ENCODE measurements at regions not wholly inside any gene's neighbourhood (a gene's known extent, or its start where the extent isn't known, plus 50 kb on each side); places are given as distances from the start of the nearest gene placed in this dataset.
"Not testable (repeated sequence)": the region's sequence is repeated elsewhere in the genome, so short reads cannot be mapped to it uniquely, and the experiment has no call there.

DNA sequence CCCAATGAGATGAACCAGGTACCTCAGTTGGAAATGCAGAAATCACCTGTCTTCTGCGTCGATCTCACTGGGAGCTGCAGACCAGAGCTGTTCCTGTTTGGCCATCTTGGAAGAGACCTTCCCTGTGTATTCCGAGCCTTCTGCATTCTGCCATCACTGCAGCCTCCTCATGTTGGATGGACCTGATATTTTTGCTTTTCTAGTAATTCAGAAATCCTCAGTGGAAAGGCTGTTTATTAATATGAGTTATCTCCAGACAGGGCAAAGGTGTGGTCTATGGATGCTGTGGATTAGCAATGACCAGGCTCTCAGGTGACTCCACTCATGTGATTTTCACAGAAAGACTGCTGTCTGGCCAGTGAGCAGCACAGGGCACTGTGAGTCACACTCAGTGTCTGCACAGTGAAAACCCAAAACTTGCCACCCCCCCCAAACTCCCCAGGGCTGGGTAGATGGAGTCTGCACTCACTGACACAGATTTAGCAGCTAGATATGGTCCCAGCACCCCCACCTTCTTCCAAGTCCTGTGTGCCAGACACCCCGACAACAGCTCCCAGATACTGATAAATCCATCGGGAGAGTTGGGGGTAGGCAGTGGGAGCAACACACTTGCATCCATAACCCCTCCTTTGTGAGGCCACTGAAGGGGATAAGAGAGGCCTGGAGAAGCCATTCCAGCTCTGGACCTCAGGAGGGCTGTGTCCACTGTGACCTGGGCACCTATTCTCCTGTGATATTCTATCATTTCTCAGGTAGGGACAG, 75.2 kb upstream of the TOP3B start:
- DNase-seq (ENCODE audit: low read depth) = no peak

DNA sequence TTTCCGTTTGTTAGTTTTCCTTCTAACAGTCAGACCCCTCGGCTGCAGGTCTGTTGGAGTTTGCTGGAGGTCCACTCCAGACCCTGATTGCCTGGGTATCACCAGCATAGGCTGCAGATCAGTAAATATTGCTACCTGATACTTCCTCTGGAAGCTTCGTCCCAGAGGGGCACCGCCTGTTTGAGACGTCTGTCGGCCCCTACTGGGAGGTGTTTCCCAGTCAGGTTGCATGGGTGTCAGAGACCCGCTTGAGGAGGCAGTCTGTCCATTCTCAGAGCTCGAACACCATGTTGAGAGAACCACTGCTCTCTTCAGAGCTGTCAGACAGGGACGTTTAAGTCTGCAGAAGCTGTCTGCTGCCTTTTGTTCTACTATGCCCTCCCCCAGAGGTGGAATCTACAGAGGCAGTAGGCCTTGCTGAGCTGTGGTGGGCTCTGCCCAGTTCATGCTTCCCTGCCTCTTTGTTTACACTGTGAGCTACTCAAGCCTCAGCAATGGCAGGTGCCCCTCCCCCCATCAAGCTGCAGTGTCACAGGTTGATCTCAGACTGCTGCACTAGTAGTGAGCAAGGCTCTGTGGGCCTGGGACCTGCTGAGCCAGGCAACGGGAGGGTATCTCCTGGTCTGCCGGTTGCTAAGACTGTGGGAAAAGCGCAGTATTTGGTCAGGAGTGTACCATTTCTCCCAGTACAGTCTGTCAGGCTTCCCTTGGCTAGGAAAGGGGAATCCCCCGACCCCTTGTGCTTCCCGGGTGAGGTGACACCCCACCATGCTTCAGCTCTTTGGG, 74.4 kb upstream of the TOP3B start:
- DNase-seq (ENCODE audit: low read depth) = not testable (repeated sequence)

DNA sequence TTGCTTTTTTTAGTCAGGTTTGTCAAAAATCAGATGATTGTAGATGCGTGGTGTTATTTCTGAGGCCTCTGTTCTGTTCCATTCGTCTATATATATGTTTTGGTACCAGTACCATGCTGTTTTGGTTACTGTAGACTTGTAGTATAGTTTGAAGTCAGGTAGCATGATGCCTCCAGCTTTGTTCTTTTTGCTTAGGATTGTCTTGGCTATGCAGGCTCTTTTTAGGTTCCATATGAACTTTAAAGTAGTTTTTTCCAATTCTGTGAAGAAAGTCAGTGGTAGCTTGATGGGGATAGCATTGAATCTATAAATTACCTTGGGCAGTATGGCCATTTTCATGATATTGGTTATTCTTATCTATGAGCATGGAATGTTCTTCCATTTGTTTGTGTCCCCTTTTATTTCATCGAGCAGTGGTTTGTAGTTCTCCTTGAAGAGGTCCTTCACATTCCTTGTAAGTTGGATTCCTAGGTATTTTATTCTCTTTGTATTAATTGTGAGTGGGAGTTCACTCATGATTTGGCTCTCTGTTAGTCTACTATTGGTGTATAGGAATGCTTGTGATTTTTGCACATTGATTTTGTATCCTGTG, 70.1 kb upstream of the TOP3B start:
- not testable (repeated sequence) for DNase-seq (ENCODE audit: low read depth)

DNA sequence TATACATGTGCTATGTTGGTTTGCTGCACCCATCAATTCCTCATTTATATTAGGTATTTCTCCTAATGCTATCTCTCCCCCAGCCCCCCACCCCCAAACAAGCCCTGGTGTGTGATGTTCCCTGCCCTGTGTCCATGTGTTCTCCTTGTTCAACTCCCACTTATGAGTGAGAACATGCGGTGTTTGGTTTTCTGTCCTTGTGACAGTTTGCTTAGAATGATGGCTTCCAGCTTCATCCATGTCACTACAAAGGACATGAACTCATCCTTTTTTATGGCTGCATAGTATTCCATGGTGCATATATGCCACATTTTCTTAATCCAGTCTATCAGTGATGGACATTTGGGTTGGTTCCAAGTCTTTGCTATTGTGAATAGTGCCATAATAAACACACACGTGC, 68.4 kb upstream of the TOP3B start:
- not testable (repeated sequence) for DNase-seq (ENCODE audit: low read depth)

DNA sequence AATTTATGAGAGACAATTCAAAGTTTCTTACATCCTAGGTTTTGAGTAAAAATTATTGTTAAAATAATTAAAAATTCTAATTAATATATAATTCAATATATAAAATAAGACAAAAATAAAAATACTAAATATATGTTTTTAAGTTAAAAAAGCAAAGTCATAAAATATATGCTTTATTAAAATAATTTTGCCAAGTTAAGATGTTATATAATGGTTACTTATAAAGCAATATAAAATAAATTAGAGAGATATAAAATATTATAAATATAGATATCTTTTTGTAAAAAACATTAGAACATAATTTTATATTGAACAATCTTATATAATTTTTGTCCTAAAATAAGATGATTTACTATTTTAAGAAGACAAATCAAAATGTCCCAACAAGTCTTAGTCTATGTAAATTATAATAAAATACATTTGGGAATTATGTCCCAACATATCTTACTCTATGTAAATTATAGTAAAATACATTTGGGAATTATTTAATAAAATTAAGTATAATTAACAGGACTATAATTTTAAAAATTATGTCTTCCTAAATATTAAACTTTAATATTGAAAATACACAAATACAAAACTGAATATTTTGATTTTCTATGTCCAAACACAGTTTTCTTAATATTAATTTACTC, 67.7 kb upstream of the TOP3B start:
- DNase-seq (ENCODE audit: low read depth) = no peak

DNA sequence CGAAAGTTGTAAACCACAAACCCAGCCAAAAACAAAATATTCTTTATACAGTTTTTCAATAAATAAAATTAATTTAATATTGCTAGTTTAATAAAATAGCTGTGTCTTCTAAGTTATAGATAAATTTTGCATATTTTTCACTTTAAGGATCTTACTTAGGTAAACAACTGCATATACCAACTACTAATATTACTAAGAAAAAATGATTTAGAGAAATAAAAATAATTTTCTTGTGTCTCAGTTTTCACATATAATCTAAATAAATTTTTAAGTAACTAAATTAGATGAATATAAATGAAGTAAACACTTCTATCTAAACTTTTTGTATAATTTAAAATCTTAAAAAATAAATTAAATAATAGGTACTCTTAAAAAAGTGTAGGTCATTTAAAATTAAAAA, 67.1 kb upstream of the TOP3B start:
- DNase-seq (ENCODE audit: low read depth) = no peak

DNA sequence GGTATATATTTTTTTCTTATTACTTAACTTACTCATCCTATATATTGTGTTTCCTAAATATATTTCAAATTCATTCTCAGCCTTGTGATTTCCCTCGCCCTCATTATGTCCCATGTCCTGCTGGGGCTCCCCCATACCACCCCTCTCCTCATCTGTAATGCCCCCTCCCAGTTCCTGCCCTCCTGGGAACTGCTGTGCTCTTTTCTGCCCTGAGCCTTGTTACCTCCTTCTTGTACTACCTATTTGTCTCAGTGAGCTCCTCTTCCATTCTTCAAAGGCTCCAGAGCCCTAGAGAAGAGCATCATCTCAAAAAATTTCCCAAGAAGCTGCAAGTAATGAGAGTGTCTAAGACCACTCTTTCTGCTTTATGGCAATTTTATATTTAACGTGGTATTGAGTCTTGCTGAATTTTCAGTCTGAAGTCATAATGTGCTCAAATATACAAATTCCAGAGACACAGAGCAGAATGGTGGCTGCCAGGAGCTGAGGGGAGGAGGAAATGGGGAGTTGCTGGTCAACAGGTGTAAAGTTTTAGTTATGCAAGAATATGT, 66.5 kb upstream of the TOP3B start:
- DNase-seq (ENCODE audit: low read depth) = no peak

DNA sequence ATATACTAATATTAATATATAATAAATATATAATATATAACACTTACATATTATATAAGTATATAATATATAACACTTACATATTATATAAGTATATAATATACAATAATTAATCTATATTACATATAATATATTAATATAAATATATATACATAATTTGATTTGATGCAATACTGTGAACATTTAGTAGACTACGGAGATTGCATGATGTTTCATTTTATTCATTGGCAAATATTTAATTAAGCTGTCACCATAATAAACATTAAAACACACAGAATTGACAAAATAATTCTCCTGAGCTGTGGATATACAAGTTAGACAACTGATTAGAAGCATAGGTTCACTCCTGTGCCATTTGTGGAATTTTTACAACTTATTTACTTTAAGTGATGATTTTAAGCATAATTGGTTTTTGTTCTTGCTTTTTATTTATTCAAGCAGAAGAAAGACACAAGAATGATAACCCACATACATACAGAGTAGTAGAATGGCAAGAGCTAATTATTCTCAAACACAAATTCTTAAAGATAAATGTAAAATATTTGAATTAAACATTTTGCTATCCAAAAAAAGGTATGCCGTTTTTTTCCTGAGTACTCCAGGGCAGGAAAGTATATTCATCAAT, 65.8 kb upstream of the TOP3B start:
- DNase-seq (ENCODE audit: low read depth) = no peak

DNA sequence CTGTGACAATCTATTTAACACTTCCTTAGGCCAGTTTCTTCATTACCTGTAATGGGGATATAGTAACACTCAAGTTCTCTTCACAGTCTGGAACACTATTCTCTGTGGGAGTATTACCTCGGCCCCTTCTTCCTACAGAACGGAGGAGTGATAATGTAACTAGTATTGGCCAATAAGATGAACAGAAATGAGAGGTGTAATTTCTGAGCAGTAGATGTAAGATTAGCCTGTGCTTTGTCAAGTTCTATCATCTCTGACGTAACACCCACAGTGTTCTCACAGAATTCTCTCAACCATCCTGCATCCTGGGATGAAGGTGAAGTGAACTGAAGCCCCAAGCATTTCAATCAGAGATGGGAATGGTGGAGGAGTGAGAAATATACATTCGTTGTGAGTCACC, 65.2 kb upstream of the TOP3B start:
- no peak for DNase-seq (ENCODE audit: low read depth)

DNA sequence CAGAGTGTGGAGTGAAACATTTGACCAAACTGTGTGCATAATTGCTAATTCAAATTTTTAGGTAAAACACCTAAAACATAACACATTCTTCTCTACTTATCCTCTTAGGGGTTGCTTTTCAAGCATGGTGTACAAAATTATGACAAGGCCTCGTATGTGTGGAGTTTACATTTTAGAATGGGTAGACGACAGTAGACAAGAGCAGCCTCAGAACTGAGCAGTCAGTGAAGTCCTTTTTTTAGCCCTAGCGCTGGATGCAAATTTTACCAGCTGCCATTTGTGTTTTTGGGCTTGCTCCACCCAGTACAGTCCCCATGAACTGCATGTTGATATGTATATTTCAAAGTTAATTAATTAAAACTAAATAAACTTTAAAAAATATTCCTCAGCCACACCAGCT, 64.7 kb upstream of the TOP3B start:
- DNase-seq (ENCODE audit: low read depth) = no peak

DNA sequence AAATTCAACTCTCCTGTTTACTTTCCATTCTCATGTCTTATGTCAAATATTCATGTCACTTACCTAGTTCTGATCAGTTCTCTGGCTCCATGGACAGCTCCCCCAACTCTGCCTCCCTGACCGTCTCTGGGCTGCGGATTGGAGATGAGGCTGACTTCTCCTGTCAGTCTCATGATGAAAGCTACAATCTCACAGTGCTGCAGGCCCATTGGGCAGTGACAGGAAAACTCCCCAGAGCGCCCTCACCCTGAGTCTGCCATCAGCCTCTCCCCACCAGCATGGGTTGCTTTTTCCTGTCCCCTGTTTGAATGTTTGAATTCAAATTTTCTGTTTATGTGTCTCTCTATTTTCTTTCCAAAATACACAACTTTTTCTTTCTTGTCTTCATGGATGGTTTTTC, 63.8 kb upstream of the TOP3B start:
- no peak for DNase-seq (ENCODE audit: low read depth)

DNA sequence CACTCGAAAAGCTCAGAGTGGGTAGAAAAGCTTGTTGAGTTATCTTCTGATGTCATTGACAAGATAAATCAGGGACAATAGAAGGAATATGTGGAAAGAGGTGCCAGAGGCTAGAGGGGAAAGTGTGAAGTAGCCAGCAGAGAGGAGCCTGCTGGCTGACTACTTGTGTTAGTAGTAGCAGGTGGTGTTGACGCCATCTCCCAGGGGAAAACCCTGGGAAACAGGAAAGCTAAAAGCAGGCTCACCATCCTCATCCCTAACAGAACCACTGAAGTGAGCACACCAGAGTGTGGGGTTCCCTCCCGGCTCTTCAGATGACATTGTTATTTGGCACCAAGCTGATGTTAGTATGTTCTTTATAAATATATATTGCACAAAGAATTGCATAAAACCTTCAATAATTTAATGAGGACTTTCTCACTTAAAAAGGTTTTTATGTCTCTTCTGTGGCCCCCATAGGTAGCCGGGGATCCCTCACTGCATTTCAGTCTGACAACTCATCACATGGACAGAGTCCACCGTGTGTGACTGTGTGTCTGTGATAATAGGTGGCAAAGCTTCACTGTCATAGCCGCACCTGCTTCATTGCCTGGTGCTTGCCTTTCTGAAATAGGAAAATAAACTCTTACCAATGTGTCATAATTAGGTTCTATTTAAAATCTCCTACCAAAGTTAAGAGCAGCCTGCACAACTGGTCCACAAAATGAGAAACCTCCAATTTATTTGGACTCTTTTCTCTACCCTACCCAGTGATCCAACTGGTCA, 63.2 kb upstream of the TOP3B start:
- DNase-seq (ENCODE audit: low read depth) = no peak

DNA sequence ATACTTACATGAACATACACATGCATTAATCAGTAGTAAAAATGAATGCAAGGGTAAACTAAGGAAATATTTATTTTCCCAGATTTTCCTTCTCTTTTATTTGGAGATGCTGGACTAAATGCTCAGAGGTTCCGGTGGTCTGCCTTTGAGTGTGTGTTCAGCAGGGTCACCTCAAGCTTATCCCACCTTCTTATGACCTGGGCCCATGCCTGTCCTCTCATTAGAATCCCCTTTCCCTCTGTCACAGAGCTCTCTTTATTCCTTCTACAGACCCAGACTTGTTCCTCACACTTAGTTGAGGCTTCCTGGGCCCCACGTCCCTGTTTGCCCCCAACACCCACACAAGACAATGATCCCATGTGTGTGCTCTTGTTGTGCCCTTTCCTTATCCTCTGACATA, 61.6 kb upstream of the TOP3B start:
- no peak for DNase-seq (ENCODE audit: low read depth)

DNA sequence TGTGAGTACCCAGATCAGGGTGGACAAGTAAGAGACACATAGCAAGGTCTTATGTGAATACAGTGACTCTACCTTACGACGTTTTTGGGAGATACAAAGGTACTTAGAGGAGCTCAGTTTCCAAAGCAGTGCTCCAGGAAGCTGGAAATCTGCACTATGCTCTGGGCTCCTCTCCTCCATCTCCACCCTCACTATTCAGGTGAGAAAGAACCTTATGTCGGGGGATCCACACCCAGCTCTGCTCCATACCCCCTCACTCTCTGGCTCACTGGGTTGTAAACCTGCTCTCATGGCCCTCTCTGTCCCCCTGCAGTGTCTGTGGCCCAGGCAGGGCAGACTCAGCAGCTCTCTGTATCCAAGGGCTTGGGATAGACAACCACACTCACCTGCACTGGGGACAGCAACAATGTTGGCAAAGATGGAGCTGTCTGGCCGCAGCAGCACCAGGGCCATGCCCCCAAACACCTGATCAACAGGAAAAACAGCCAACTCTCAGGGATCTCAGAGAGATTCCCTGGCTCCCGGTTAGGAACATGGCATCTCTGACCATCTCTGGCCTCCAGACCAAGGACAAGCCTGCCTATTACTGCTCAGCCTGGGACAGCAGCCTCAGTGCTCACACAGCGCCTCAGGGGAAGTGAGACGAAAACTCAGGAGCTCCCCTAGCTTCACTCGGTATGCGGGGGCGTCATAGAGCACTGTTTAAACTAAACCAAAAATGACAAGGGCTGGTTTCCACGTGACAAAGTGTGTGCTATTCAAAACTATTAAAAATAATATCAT, 60.9 kb upstream of the TOP3B start:
- no peak for DNase-seq (ENCODE audit: low read depth)

DNA sequence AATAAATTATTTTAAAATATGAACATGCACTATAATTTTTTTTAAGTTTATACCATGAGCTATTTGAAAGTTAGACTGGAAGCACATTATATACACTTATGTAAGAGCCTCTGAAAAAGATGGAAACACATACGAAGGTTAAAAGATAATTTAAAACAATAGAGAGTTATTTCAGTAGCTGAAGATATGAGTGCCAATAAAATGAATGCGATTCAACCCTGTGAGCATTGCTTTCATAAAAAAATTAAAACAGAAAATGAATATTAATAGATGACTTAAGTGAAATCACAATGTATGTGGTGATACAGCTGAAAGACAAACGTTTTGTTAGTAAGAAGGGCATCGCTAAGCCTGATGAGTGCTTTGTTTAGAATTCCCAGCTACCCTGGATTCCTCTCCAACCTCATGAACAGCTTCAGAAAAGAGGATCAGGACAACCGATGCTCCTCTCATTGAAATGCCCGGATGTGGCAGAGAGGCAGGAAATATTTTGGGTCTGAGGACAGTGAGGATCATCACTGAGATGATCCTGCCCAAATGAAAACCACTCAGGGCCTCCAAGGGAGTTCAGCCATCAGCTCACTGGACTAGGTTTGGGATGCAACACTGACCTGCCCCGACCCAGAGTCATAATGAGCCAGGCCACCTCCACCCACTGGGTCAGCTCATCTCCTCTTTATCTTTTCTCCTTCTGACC, 60.2 kb upstream of the TOP3B start:
- DNase-seq (ENCODE audit: low read depth) = no peak

DNA sequence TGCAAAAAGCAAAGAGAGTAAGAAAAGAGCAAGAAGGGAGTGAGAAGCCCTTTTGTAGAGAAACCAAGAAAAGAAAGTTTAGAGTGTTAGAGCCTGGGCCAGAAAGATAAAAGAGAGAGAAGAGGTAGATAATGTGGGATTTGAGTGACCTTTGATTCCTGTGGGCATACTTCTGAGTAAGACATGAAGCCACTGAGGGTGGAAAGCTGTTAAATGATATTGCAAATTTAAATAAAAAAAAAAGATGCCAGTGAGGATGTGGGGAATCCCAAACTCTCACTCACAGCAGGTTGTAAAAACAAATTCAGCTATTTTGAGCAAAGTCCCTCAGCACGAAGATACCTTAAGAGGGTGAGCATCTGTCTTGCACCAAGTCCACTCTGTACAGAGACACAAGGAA, 59.4 kb upstream of the TOP3B start:
- no peak for DNase-seq (ENCODE audit: low read depth)

DNA sequence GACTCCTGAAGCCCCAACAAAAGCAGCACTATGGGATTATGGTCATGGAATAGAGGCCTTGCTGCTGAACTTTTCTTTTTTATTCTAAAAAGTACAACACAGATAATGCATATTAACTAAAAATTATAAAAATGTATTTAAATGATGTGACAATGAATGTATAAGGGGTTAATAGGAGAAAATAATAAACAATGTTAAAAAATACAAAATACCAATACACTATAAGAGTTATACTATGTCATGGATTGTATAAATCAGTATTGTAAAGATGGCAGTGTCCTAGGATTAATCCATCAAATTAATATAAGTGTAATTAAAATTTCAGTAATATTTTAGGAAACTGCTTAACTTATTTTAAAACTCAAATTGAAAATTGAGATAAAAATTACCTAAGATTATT, 58.3 kb upstream of the TOP3B start:
- no peak for DNase-seq (ENCODE audit: low read depth)

DNA sequence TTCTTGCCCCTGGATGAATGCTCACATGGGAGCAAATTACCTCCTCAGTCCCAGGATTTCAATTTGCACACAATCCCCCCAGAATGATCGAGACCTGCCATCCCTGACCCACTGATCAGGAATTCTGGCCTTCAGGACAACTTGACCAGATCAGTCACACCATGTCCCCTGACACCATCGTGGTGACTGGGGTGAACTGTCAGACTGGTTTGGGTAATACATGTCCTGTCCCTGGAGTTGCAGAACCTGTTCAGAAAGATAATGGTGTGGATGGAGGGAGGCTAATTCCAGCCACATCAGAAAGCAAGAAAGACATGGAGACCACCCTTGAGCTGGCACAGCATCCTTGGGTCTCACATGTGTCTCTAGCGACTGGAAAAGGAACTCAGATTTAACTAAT, 57.9 kb upstream of the TOP3B start:
- no peak for DNase-seq (ENCODE audit: low read depth)

DNA sequence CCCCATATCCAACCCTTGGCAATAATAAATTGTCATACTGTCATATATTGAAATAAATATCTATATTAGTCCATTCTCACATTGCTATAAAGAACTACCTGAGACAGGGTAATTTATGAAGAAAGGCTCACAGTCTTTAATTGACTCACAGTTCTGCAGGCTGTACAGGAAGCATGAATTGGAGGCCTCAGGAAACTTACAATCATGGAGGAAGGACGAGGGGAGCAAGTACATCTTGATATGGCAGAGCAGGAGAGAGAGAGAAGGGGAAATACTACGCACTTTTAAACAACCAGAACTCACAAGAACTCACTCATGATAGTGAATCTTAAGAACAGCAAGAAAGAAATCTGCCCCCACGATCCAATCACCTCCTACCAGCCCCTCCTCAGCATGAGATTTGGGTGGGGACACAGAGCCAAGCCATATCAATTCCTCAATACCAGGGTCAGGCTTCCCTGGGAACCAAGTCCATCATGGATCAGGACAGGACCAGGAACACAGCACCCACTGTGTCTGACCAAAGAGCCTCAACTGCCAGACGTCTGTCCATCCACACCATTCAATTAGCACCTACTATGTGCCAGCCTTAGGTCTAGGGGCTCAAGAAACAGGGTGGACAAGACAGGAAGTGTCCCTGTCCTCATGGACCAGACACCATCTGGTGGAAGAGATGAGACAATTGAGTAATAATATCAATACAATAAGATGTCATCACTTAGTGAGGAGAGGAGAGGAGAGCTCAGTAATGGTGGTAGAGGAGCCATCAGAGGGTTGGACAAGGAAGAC, 56.9 kb upstream of the TOP3B start:
- DNase-seq (ENCODE audit: low read depth) = no peak
